HG03045 (cell line): ENCODE measurements at regions not wholly inside any gene's neighbourhood (a gene's known extent, or its start where the extent isn't known, plus 50 kb on each side); places are given as distances from the start of the nearest gene placed in this dataset.
"Not testable (repeated sequence)": the region's sequence is repeated elsewhere in the genome, so short reads cannot be mapped to it uniquely, and the experiment has no call there.

Experiments
- ATAC-seq: cut with Tn5 transposase; IDR thresholded peaks from one replicate; pipeline ENCODE4 v1.9.1; 2021; ENCODE audit warnings: mild to moderate bottlenecking, moderate library complexity; ENCODE audit not compliant: unreplicated experiment

GRCh38 chr3:177687291-177687690 lies 490.0 kb upstream of the TBL1XR1 start:
- ATAC-seq: no peak

DNA sequence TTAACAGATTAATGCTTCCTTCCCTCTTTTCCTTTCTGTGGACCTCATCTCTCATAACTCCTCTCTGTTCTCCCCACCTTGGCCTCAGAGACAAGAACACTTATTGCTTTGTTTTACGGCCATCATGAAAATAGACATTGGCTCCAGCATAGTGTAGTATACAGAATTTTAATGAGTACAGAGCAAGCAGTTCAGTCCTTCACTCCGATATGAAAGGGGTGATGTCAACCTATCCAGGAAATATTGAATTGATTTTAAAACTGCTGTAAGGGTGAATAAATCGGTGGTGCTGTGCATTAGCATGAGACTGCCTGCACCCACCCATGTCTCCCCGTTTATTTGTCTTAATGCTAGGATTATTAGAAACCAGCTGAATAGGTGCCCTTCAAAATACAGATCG lies 490.9 kb upstream of the TBL1XR1 start:
- no peak for ATAC-seq

- no peak for ATAC-seq
Measured at GRCh38 chr3:177689077-177689476, 491.8 kb upstream of the TBL1XR1 start.

DNA sequence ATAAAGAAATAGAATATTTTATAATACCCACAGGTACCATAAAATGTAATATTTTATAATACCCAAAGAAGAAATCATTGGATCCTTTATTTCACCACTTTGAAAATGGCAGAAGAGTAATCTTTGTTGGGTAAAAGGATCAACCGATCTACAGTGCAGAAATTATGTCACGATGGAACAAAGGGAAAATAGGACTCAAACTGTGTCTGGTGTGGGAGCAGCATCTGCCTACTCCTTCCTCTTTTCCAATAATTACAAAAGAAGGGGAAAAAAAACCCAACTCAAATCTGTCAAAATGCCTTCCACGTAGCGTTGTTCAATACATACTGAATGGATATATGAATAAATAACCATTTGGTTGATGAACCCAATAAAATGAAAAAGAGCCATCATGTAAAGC lies 492.6 kb upstream of the TBL1XR1 start:
- no peak for ATAC-seq

DNA sequence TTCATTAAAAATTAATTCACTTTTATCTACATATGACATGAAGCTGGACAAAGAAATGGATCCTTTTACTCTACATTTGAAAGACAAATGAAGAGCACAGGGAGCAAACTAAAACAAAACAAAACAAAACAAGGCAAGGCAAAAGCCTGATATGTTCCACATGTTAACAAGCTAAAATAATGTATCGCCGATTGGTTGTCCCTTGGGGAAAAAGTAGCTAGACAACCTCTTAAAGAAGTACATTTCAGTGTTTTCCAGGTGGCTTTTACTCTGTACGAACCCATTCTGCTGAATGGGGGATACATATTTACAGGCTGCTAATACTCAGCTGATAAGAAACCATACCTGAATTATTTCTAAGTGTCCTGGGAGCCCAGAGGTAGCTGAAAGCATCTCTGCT lies 493.0 kb upstream of the TBL1XR1 start:
- ATAC-seq: no peak

- ATAC-seq: no peak
Measured at GRCh38 chr3:177692304-177692975, 495.2 kb upstream of the TBL1XR1 start.

DNA sequence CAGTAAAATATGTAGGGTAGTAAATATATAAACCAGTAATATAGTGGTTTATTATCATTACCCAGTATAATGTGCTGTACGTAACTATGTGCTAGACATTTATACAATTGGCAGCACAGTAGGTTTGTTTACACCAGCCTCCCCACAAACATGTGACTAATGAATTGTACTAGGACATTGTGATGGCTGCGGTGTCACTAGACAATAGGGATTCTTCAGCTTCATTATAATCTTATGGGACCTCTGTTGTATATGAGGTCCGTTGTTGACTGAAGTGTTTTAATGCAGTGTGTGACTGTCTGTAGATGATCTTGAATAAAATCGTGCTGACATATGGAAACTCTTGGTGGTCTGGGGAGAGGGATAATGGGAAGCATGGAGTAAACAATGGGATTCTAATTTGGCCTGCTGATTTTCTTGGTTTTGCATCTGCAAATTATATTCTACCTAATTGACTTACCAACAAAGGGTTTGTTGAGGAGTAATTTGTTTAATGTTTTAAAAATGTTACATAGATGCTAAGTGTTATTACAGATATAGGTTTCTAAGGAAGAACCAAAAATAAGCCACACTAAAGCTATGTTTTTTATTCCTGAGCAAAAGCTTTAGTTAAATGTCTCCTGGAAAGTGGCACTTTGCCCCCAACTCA lies 496.5 kb upstream of the TBL1XR1 start:
- ATAC-seq: no peak

DNA sequence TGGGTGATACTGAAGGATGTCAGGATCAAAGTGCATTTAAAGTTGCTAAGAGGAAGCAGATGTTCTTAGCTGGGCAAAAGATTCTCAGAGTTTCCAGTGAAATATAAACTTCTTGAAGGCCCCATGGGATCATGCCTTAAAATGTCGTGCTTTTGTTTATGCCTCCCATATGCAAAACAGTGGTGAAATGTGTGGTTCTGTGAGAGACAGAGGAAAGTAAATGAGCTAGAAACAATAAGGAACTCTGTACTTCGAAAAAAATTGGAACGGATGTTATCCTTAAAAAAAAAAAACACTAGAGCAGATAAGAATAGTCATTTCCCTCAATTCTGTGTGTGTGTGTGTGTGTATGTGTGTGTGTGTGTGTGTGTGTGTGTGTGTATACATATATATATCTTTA lies 497.0 kb upstream of the TBL1XR1 start:
- ATAC-seq: no peak

DNA sequence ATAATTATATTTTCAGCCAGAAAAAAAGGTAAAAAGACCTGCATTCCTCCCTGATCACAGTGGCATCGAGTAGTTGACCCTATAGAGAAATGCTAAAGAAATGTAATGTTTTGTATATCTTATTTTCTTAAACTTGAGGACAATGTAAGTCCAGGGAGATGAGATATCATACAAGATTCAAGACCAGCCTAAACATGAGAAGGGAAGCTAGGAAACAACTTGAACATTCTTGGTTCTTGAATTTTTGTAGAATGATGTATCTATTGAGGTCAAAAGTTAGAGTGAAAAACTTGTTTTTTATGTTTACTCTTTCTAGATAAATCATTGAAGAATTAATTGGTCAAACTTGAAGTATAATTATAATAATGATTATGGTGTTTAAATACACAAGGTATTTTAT lies 497.7 kb upstream of the TBL1XR1 start:
- ATAC-seq: no peak

- no peak for ATAC-seq
Measured at GRCh38 chr3:177700117-177700516, 502.8 kb upstream of the TBL1XR1 start.

GRCh38 chr3:177703788-177704187 lies 506.5 kb upstream of the TBL1XR1 start:
- ATAC-seq: no peak

GRCh38 chr3:177705976-177706823 lies 508.9 kb upstream of the TBL1XR1 start:
- no peak for ATAC-seq

DNA sequence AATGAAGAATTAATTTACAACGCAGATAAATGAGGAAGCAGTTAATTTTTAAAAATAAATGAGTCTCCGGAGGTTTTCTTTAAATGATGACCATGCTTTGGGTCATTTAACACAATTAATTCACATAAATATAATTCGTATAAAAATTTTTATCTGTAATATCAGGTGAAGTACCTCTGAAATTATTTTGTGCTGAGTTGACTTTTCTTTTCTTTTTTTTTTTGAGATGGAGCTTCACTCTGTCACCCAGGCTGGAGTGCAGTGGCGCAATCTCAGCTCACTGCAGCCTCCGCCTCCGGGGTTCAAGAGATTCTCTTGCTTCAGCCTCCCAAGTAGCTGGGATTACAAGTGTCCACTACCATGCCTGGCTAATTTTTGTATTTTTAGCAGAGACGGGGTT lies 512.2 kb upstream of the TBL1XR1 start:
- not testable (repeated sequence) for ATAC-seq

DNA sequence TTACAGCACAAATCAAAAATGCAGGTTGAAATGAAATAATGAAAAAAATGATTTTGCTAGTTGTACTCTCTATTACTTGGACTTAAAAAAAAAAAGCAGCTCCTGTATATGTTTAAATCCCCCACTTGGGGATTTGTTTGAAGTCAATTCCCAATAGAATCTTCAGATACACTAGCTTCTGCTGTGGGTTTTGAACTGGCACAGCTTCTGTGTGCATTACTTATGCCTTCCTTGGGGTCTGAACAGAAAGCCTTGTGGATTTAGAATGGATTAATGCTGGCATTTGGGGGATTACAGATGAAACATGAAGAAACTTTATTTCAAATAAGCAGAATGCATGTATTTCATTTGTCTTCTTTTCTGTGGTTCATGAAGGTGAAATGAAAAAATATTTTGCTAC lies 513.2 kb upstream of the TBL1XR1 start:
- ATAC-seq: no peak

GRCh38 chr3:177711637-177712036 lies 514.4 kb upstream of the TBL1XR1 start:
- ATAC-seq: no peak

DNA sequence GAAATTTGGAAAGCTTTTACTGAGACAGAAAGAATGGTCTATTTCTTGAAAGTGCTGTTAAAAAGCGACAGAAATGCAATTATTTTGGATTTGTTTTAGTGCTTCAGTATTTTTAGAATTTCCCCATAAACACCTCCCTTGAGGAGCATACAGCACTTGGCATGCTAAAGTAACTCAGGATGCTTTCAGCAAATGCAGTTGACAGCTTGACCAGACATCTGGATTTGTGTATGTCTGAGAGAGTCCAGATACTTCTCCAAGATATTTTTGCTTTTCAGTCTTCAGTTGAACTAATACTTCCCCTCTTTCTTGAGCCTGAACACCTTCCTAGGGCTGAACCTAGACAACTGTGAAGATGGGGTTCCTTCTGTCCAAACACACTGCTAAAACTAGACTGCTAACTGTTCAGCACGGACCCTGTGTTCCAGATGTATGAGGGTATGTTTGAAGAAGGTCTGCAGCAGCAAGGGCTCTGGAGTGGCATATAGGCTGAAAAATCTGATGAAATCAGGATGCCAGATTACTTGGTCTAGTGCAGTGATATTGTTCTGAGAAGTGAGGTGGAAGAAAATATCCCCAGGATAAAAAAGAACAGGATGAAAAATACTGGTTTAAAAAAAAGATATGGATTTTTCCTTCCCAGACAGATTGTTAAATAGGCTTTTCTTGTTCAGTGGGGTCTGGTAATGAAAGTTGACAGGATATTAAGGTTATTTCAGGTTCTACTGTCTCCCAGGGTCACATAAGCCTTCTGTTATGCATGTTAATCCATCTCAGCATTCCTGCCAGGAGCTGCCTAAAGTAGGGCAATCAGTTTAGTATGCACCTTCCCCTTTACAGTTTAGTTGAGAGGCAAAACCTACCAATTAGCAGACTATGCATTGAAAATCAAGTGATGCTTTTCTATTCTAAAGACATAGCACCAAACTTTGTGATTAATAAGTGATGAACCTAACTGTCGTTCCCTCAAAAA lies 516.9 kb upstream of the TBL1XR1 start:
- no peak for ATAC-seq

DNA sequence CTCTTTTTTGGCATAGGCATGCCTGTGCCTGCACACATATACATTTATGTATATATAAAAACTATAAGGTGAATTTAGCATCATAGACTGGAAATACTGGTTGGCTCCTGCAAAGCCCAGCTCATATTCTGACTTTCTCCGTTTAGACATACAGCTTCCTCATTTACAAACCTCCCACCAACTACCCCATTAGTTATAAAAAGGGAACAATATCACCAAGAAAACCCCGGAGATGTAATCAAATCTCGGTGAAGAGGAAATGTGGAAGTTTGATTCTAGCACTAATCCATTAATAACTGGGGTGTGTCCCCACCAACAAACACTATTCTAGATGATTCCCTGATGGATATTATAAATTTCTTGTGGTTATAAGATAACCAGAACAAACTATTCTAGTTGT lies 517.7 kb upstream of the TBL1XR1 start:
- ATAC-seq: no peak

- ATAC-seq: no peak
Measured at GRCh38 chr3:177715980-177716379, 518.7 kb upstream of the TBL1XR1 start.

DNA sequence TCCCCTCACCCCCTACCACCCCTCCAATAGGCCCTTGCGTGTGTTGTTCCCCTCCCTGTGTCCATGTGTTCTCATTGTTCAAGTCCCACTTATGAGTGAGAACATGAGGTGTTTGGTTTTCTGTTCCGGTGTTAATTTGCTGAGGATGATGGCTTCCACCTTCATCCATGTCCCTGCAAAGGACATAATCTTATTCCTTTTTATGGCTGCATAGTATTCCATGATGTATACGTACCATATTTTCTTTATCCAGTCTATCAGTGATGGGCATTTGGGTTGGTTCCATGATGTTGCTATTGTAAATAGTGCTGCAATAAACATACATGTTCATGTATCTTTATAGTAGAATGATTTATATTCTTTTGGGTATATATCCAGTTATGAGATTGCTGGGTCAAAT lies 523.6 kb upstream of the TBL1XR1 start:
- ATAC-seq: not testable (repeated sequence)

DNA sequence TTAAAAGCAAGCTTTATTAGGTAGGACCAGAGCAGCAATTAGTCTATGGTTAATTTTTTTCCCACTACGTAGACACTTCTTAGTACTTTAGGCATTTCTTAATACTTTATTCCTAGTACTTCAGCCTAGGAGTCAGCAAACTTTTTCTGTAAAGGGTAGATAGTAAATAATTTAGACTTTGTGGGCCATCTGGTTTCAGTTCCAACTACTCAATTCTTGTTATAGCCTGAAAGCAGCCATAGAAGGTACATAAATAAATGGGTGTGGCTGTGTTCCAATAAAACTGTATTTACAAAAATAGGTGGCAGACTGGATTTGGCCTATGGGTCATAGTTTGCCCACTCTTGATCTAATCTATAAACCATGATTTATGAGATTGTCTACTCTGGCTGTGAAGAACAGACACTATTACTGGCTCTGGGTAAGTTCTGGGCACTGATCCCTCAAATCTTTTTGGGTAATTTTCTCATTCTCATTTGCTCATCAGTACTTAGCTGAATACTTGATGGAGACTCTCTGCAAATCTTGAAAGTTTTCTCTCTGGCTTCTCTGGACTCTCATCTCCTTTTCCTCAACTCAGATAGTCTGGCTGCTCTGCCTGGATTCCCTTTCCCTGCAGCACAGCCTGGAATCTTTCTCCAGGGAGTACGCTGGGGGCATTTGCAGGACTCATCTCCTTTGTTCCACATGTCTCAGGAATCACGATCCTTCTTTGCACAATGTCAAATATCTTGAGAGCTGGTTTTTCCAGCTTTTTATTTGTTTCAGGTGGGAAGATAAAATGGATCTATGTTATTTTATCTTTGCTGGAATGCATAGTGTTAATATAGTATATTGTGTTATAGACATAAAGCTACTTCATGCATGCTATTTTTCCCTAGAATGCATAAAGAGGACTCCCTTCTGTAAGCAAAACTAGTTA lies 524.8 kb upstream of the TBL1XR1 start:
- no peak for ATAC-seq
